ENCODE measurements at regions not wholly inside any gene's neighbourhood (a gene's known extent, or its start where the extent isn't known, plus 50 kb on each side); places are given as distances from the start of the nearest gene placed in this dataset.
"Not testable (repeated sequence)": the region's sequence is repeated elsewhere in the genome, so short reads cannot be mapped to it uniquely, and the experiment has no call there.

GRCh38 chr6:92495242-92495641 is 924.1 kb downstream of the EPHA7 start:
- DNase-seq: no peak

GRCh38 chr6:92485487-92485886 is 933.9 kb downstream of the EPHA7 start:
- DNase-seq: no peak

GRCh38 chr6:92479831-92480230 is 939.5 kb downstream of the EPHA7 start:
- no peak for DNase-seq

- no peak for DNase-seq
Measured at GRCh38 chr6:92473056-92473455, 946.3 kb downstream of the EPHA7 start.

- DNase-seq: no peak
Measured at GRCh38 chr6:92469186-92469828, 950.1 kb downstream of the EPHA7 start.

GRCh38 chr6:92468066-92468465 is 951.3 kb downstream of the EPHA7 start:
- DNase-seq: no peak

GRCh38 chr6:92460133-92460532 is 959.2 kb downstream of the EPHA7 start:
- no peak for DNase-seq

GRCh38 chr6:92459606-92460005 is 959.8 kb downstream of the EPHA7 start:
- no peak for DNase-seq

- DNase-seq: no peak
Measured at GRCh38 chr6:92446052-92446451, 973.3 kb downstream of the EPHA7 start.

GRCh38 chr6:92433911-92434310 is 985.4 kb downstream of the EPHA7 start:
- no peak for DNase-seq

- no peak for DNase-seq
Measured at GRCh38 chr6:92431502-92431901, 987.9 kb downstream of the EPHA7 start.

GRCh38 chr6:92428448-92428847 is 990.9 kb downstream of the EPHA7 start:
- no peak for DNase-seq

- DNase-seq: no peak
Measured at GRCh38 chr6:92427453-92427852, 991.9 kb downstream of the EPHA7 start.

GRCh38 chr6:92415656-92416055 is 1003.7 kb downstream of the EPHA7 start:
- no peak for DNase-seq

- DNase-seq: no peak
Measured at GRCh38 chr6:92408350-92408749, 1011.0 kb downstream of the EPHA7 start.

GRCh38 chr6:92404281-92404680 is 1015.1 kb downstream of the EPHA7 start:
- DNase-seq: no peak

GRCh38 chr6:92399911-92400310 is 1019.4 kb downstream of the EPHA7 start:
- no peak for DNase-seq

GRCh38 chr6:92388706-92389105 is 1030.7 kb downstream of the EPHA7 start:
- DNase-seq: not testable (repeated sequence)

GRCh38 chr6:92380803-92381601 is 1038.4 kb downstream of the EPHA7 start:
- DNase-seq: no peak

GRCh38 chr6:92377137-92377536 is 1042.2 kb downstream of the EPHA7 start:
- DNase-seq: no peak

GRCh38 chr6:92376691-92377090 is 1042.7 kb downstream of the EPHA7 start:
- DNase-seq: no peak

GRCh38 chr6:92371211-92372208 is 1047.8 kb downstream of the EPHA7 start:
- DNase-seq: no peak

GRCh38 chr6:92369309-92369708 is 1050.0 kb downstream of the EPHA7 start:
- no peak for DNase-seq

Measured in activated naive CD4-positive, alpha-beta T cell treated with anti-CD3 and anti-CD28 coated beads, Interleukin-2, amount 50 U/mL, for 16 hours (primary cell).